Astrocyte of the cerebellum (primary cell): ENCODE measurements at regions not wholly inside any gene's neighbourhood (a gene's known extent, or its start where the extent isn't known, plus 50 kb on each side); places are given as distances from the start of the nearest gene placed in this dataset.

Source experiments
- DNase-seq: peaks from one replicate; pipeline ENCODE4 v3.0.0-alpha.2; 2011; ENCODE audit warnings: low read depth
- H3K4me3 ChIP-seq: 2 replicates; pipeline ENCODE4 v1.5.1; 2011; ENCODE audit warnings: mild to moderate bottlenecking, low read depth, low read length, moderate library complexity
- CTCF ChIP-seq: IDR thresholded peaks from 2 replicates; pipeline ENCODE4 v1.5.1; 2012; ENCODE audit warnings: low read length, low read depth, moderate library complexity, mild to moderate bottlenecking; ENCODE audit errors: missing control alignments
- in situ Hi-C: cut with HindIII; loops from 2 replicates; pipeline ENCODE4 v1.10.0; 2017; ENCODE audit warnings: low sequenced_read_pairs

- H3K4me3 ChIP-seq = no peak overlapping the region
- no peak for TF ChIP-seq CTCF
- DNase-seq = no peak
- in situ Hi-C loops = no loop called here
Measured at GRCh38 chr2:7919510-7919909, 762.3 kb upstream of the ID2 start.

DNA sequence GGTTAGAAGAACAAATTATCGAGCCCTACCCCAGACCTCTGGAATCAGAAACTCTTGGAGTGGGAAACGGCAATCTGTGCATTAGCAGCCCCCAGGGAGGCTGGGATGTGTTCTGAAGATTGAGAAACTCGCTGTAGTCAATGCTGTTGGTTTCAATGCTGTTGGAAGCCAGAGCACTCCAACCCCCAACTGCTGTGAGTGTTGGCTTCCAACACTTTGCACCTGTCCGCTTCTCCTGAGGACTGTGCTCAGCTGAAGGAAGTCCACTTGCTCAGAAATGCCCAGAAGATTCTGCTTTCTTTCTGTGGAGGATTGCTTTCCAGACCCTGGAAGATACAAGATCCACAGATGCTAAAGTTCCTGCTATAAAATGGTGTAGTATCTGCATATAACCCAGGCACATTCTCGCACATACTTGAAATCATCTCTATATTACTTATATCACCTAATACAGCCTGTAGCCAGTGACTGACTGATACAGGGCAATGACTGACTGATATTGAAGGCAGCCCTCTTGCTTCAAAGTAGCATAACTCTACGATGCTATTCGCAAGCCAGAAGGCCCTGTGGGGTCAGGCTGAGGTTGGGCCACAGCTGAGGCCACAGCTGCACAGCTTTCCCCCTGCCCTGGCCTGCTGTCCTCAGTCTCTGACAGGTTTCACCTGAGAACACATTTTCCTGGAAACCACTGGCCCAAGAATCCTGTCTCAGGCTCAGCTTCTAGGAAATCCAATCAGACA is 757.7 kb upstream of the ID2 start:
- no peak overlapping the region for H3K4me3 ChIP-seq
- no peak for TF ChIP-seq CTCF
- in situ Hi-C loops = no loop called here
- no peak for DNase-seq

DNA sequence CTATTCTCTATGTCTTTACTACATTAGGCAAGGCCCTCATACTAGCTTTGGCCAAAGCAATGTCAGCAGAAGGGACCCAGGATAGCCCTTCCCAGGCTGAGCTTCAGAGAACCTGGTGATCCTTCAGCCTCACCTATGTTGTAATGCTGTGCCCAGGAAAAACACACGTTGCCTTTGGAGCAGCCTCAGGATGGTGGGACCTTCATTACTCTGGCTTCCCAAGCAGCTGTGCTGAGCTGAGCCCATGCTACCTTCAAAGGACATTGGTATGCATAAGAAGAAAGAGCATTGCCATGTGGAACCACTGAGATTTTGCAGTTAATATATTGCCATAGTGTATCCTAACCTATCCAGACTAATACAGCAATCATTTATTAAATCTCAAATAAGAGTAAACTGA is 756.4 kb upstream of the ID2 start:
- DNase-seq = no peak
- TF ChIP-seq CTCF = no peak
- H3K4me3 ChIP-seq = no peak overlapping the region
- in situ Hi-C loops = no loop called here

DNA sequence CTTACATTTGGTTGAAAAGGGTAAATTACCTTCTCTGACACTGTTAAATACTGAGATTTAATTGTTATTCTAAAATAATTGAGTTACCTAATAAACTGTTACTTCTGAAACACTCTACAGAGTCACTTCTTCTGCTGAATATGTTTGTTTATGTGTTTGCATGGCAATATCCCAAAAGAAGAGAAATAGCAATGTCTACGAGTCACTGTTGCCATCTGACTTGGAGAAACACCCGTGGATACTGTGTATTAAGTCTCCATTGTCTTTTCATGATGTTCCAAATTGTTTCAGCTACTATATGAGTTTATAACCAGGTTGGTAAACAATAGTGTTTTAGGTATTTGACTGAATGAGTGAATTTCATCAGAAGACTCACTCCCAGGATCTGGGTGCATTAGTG is 754.2 kb upstream of the ID2 start:
- TF ChIP-seq CTCF = no peak
- in situ Hi-C loops = no loop called here
- no peak overlapping the region for H3K4me3 ChIP-seq
- DNase-seq = no peak

GRCh38 chr2:7929281-7929680 is 752.6 kb upstream of the ID2 start:
- no peak for TF ChIP-seq CTCF
- no peak overlapping the region for H3K4me3 ChIP-seq
- in situ Hi-C loops = no loop called here
- DNase-seq = no peak

GRCh38 chr2:7930800-7931635 is 750.8 kb upstream of the ID2 start:
- H3K4me3 ChIP-seq = no peak overlapping the region
- in situ Hi-C loops = no loop called here
- DNase-seq = no peak
- no peak for TF ChIP-seq CTCF
